ENCODE measurements at regions not wholly inside any gene's neighbourhood (a gene's known extent, or its start where the extent isn't known, plus 50 kb on each side); places are given as distances from the start of the nearest gene placed in this dataset.

DNA sequence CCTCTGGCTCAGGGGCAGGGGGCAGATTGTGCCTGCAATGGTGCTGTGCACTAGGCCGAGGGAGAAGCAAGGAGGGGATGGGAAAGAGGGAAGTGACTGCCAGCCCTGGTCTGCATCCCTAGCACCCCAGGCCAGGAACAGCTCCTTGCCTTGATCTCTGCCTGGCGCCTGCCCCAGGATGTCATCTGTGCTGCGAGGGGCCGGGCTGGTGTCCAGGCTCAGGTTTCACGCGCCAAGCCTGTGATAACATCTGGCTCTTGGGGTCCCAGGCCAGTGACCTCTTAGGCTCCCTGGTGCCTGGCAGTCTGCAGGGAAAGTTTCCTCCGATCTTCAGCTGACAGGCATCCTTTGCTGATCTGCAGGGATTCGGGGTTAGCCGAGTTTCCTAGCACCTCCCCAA, 193.5 kb upstream of the GPR26 start:
- TF ChIP-seq EZH2 (IDR thresholded peaks at IDR 0.05; ENCODE audit: insufficient read depth, poor library complexity, severe bottlenecking) = no peak
- TF ChIP-seq EZH2phosphoT487 (IDR thresholded peaks at IDR 0.05; ENCODE audit: insufficient read depth, low read depth) = no peak

Data from GM23248 (cell line).